PC-9 (cell line): ENCODE measurements at regions not wholly inside any gene's neighbourhood (a gene's known extent, or its start where the extent isn't known, plus 50 kb on each side); places are given as distances from the start of the nearest gene placed in this dataset.

Source experiments
- EZH2 ChIP-seq: fragments of 200-600 bp; sonication (generic); IDR thresholded peaks from 2 replicates; pipeline ENCODE4 v1.8.0; 2017; ENCODE audit warnings: antibody characterized with exemption, low read depth
- TF ChIP-seq, protein P1 (sequence below): fragments of 200-600 bp; sonication (generic); conservative IDR thresholded peaks from 2 replicates; pipeline ENCODE4 v1.6.1; 2017; ENCODE audit warnings: mixed run types, antibody characterized with exemption, mild to moderate bottlenecking, moderate library complexity

DNA sequence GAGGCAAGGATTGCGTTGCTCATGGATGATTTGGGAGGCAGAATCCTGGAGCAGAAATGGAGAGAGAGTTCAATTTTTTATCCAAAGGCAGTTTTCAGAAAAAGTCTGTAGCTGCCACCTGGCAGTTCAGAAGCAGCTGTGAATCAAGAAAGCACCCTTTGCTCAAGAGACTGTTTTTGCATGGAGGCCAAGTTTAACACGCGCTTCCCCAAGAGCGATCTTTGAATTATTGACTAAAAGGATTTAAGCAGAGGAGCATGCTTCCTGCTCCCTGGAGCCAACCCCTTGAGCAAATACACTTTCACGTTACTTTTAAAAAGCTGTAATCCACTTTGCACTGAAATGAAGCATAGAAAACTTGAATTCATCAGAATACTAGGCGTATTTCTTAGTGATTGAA lies 252.4 kb downstream of the RNF144A start:
- TF ChIP-seq, protein P1, sequence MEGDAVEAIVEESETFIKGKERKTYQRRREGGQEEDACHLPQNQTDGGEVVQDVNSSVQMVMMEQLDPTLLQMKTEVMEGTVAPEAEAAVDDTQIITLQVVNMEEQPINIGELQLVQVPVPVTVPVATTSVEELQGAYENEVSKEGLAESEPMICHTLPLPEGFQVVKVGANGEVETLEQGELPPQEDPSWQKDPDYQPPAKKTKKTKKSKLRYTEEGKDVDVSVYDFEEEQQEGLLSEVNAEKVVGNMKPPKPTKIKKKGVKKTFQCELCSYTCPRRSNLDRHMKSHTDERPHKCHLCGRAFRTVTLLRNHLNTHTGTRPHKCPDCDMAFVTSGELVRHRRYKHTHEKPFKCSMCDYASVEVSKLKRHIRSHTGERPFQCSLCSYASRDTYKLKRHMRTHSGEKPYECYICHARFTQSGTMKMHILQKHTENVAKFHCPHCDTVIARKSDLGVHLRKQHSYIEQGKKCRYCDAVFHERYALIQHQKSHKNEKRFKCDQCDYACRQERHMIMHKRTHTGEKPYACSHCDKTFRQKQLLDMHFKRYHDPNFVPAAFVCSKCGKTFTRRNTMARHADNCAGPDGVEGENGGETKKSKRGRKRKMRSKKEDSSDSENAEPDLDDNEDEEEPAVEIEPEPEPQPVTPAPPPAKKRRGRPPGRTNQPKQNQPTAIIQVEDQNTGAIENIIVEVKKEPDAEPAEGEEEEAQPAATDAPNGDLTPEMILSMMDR: no peak
- TF ChIP-seq EZH2: no peak
